GM18498 (cell line): ENCODE measurements at regions not wholly inside any gene's neighbourhood (a gene's known extent, or its start where the extent isn't known, plus 50 kb on each side); places are given as distances from the start of the nearest gene placed in this dataset.
"Not testable (repeated sequence)": the region's sequence is repeated elsewhere in the genome, so short reads cannot be mapped to it uniquely, and the experiment has no call there.

Experiments used
- ATAC-seq: cut with Tn5 transposase; IDR thresholded peaks from one replicate; pipeline ENCODE4 v1.9.1; 2021; ENCODE audit warnings: mild to moderate bottlenecking, moderate library complexity; ENCODE audit not compliant: unreplicated experiment

- ATAC-seq = no peak
These were observed 368.6 kb upstream of the TENM3 start for GRCh38 chr4:181874602-181875001.

DNA sequence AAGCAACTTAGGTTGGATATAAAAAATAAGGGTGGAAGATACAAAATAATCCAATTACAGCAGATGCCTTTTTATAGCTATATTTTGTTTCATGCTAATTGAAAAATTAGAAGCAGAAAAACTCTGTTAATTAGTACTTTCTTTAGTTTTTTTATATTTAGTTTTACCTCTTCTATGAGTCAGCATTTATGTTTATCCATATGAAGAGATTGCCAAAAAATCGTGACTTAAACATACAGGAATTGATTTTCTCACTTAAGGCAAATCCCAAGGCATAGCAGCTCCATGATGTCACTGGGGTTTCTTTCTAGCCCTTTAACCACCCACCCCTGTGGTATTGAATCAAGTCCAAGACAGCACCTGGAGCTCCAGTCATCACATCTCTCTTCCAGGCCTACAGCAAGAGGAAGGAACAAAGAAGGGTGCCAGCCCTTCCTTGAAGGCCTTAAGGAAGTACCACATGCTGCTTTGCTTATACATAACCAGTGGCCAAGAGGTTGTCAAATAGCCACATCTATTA, 365.8 kb upstream of the TENM3 start:
- ATAC-seq = no peak

- no peak for ATAC-seq
These were observed 353.2 kb upstream of the TENM3 start for GRCh38 chr4:181890031-181890430.

- no peak for ATAC-seq
These were observed 352.3 kb upstream of the TENM3 start for GRCh38 chr4:181890911-181891310.

- no peak for ATAC-seq
These were observed 346.6 kb upstream of the TENM3 start for GRCh38 chr4:181896614-181897013.

DNA sequence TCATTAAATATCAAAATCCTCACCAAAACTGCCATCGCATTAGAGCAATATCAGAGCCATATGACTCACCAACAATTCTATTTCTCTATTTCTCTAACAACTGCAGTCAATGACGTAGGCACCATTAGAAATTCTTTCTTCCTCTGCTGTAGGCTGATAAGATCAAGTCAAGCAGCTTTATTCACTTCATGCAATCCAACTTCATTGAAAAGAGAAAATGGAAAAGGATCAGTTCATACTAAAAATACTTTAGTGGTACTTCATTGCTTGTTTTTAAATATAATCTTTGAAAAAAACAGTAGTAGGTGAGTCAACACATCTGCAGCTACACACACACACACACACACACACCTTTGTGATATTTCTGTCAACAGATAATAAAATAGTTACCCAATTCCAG, 345.3 kb upstream of the TENM3 start:
- no peak for ATAC-seq

DNA sequence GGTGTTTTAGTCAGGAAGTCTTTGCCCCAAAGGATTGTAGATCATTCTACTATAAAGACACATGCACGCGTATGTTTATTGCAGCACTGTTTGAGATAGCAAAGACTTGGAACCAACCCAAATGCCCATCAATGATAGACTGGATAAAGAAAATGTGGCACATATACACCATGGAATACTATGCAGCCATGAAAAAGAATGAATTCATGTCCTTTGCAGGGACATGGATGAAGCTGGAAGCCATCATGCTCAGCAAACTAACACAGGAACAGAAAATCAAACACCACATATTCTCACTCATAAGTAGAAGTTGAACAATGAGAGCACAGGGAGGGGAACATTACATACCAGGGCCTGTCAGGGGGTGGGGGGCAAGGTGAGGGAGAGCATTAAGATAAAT, 340.8 kb upstream of the TENM3 start:
- ATAC-seq = not testable (repeated sequence)

GRCh38 chr4:181905708-181906107, 337.5 kb upstream of the TENM3 start:
- no peak for ATAC-seq

- no peak for ATAC-seq
These were observed 335.0 kb upstream of the TENM3 start for GRCh38 chr4:181908168-181908567.

- no peak for ATAC-seq
These were observed 333.8 kb upstream of the TENM3 start for GRCh38 chr4:181909368-181909767.

DNA sequence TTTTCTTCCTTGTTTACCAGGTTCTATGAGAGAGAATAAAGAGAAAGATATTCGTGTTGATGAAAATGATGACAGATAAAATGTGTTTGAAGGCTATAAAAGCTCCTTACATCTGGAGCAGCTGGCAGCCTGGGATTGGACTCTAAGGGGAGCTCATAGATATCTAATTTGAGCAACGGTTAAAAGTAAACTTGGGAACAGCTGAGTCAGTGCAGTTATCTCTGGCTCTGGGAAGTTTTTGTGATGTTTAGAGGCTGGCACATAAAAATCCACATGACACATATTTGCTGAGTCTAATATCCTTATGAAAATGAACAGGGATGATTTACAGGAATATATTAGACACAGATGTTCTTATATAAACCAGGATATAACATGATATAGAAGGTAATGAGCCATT, 331.8 kb upstream of the TENM3 start:
- ATAC-seq = no peak

- ATAC-seq = no peak
These were observed 309.7 kb upstream of the TENM3 start for GRCh38 chr4:181933471-181933870.

- no peak for ATAC-seq
These were observed 304.6 kb upstream of the TENM3 start for GRCh38 chr4:181938631-181939030.

- no peak for ATAC-seq
These were observed 303.8 kb upstream of the TENM3 start for GRCh38 chr4:181939199-181939945.

GRCh38 chr4:181944527-181944926, 298.7 kb upstream of the TENM3 start:
- ATAC-seq = no peak

DNA sequence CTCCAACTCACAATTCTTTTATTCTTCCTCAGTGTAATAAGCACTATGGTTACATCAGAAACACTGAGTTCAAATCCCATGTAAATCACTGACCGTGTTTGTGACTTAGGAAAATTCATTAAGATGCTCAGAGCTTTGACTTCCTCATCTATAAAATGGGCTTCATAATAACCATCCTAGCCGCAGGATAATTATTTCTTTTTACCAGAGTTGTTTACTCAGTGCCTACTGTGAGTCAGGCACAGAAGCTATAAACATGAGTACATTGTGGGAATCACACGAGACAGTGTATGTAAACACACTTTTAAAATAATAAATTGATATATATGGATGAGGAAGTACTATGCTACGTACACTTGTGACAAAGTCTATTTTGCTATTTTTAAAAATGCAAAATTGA, 296.3 kb upstream of the TENM3 start:
- no peak for ATAC-seq

GRCh38 chr4:181948839-181949382, 294.3 kb upstream of the TENM3 start:
- ATAC-seq = no peak

DNA sequence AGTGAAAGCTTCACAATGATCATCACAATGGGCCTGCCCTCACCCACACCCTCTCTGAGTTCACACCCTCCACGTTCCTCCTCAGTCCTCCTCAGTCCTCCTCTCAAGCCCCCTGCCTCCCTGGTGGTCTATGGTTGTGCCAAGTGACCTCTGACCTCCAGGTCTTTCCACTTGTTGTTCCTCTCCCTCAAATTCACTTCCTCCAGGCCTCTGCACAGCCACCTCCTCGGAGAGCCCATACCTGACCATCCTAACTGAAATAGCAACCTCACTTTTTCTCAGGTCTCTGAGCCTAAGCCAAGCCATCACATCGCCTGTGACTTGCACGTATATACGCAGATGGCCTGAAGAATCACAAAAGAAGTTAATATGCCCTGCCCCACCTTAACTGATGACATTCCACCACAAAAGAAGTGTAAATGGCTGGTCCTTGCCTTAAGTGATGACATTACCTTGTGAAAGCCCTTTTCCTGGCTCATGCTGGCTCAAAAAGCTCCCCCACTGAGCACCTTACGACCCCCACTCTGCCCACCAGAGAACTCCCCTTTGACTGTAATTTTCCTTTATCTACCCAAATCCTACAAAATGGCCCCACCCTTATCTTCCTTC, 293.4 kb upstream of the TENM3 start:
- ATAC-seq = no peak

GRCh38 chr4:181950372-181951127, 292.7 kb upstream of the TENM3 start:
- ATAC-seq = no peak

GRCh38 chr4:181951265-181951664, 291.9 kb upstream of the TENM3 start:
- no peak for ATAC-seq

GRCh38 chr4:181952478-181952877, 290.7 kb upstream of the TENM3 start:
- no peak for ATAC-seq
